Motor neuron (in vitro differentiated cells): ENCODE measurements at regions not wholly inside any gene's neighbourhood (a gene's known extent, or its start where the extent isn't known, plus 50 kb on each side); places are given as distances from the start of the nearest gene placed in this dataset.
A peak's percentile ranks its signal among the peaks of the same experiment; 100 is the strongest.

Experiments used
- ATAC-seq, 8 experiments: fragments of 200-7000 bp; cut with Tn5 transposase; replicated peaks in 6 of 8; 2 replicates each; pipeline ENCODE4 v1.8.0; 2021; ENCODE audit warnings: mild to moderate bottlenecking in 8 of 8, moderate library complexity in 8 of 8
- H3K27ac ChIP-seq, 2 donors: fragments of 250-450 bp; sonication (Bioruptor Pico); 2 replicates each; pipeline ENCODE4 v1.9.0; 2021; ENCODE audit warnings: antibody characterized with exemption in 2 of 2, mild to moderate bottlenecking in 2 of 2, moderate library complexity in 1 of 2
- H3K4me1 ChIP-seq, 2 donors: fragments of 250-450 bp; sonication (Bioruptor Pico); replicated peaks in 1 of 2; 2 replicates each; pipeline ENCODE4 v1.6.1; 2021; ENCODE audit warnings: antibody characterized with exemption in 2 of 2, mild to moderate bottlenecking in 2 of 2, moderate library complexity in 1 of 2
- H3K4me3 ChIP-seq, 5 donors: fragments of 250-450 bp; sonication (Bioruptor Pico); 2 replicates each; pipeline ENCODE4 v1.9.0; 2021; ENCODE audit warnings: antibody characterized with exemption in 5 of 5, mild to moderate bottlenecking in 5 of 5, moderate library complexity in 4 of 5
- WGBS, 10 experiments: fragments of 450-650 bp; shearing (Covaris generic); methylation state at CpG; one replicate each; pipeline ENCODE4 v1.0.0; 2022; 5-methylcytosine and 5-hydroxymethylcytosine counted together
- in situ Hi-C, 9 experiments: fragments of 400-800 bp; cut with MboI; loops; one replicate each; pipeline ENCODE4 v1.15.0; 2021; ENCODE audit warnings: low sequenced_read_pairs in 9 of 9, low pct_unique_long_range_greater_than_20kb in 2 of 9; ENCODE audit not compliant: unreplicated experiment in 9 of 9

GRCh38 chr1:229203030-229203751, 67.7 kb upstream of the RAB4A start:
- ATAC-seq: peak; percentile 66 to 99 (median 95)
- peak overlapping the region in 1 of 2 donors; percentile 42 for H3K27ac ChIP-seq
- 77 to 100% (median 100%) methylated on average over 1 to 5 of the region's 5 CpGs; no CpG with 5 or more reads in 1 of the 10 experiments for WGBS, 10 experiments

GRCh38 chr1:229203991-229204632, 66.8 kb upstream of the RAB4A start:
- H3K4me1 ChIP-seq: peaks cover 27 to 31% of the 10 kb centered on the region in 2 donors
- in situ Hi-C loops: no loop called here
- no peak for ATAC-seq
- H3K4me3 ChIP-seq: no peak overlapping the region
- H3K27ac ChIP-seq: no peak overlapping the region
- WGBS, 10 experiments: 73 to 100% (median 87%) methylated on average over 1 to 11 of the region's 11 CpGs; no CpG with 5 or more reads in 2 of the 10 experiments

More at GRCh38 chr1:229203030-229203751, 67.7 kb upstream of the RAB4A start:
- Histone ChIP-seq H3K4me3 (no peak overlapping the region), H3K4me1 (peaks cover 27 to 31% of the 10 kb centered on the region in 2 donors)
- in situ Hi-C loops: no loop called here

- in situ Hi-C loops: no loop called here
- ATAC-seq: peak in 6 of 8 experiments; percentile 13 to 66 (median 34)
- Histone ChIP-seq H3K4me1 (peaks cover 27 to 31% of the 10 kb centered on the region in 2 donors), H3K4me3 (no peak overlapping the region), H3K27ac (no peak overlapping the region)
- 27 to 87% (median 71%) methylated on average over 3 to 15 of the region's 17 CpGs for WGBS, 10 experiments
Observed at GRCh38 chr1:229204921-229205777, 65.8 kb upstream of the RAB4A start.

- WGBS, 10 experiments: 83 to 100% (median 90%) methylated on average over 2 to 8 of the region's 8 CpGs; no CpG with 5 or more reads in 5 of the 10 experiments
- in situ Hi-C loops: no loop called here
- Histone ChIP-seq H3K4me3 (no peak overlapping the region), H3K4me1 (peaks cover 27 to 31% of the 10 kb centered on the region in 2 donors), H3K27ac (no peak overlapping the region)
- peak in 1 of 8 experiments; percentile 4 for ATAC-seq
Observed at GRCh38 chr1:229205854-229206253, 65.1 kb upstream of the RAB4A start.

- Histone ChIP-seq H3K4me1 (peaks cover 26 to 30% of the 10 kb centered on the region in 2 donors), H3K27ac (no peak overlapping the region), H3K4me3 (no peak overlapping the region)
- ATAC-seq: no peak
- in situ Hi-C loops: no loop called here
- WGBS, 10 experiments: 50 to 92% (median 85%) methylated on average over 1 to 3 of the region's 3 CpGs; no CpG with 5 or more reads in 1 of the 10 experiments
Observed at GRCh38 chr1:229207916-229208315, 63.0 kb upstream of the RAB4A start.

- ATAC-seq: no peak
- H3K4me3 ChIP-seq: no peak overlapping the region
- WGBS, 10 experiments: 30 to 100% (median 68%) methylated on average over 1 to 3 of the region's 3 CpGs
- H3K4me1 ChIP-seq: peaks cover 22 to 25% of the 10 kb centered on the region in 2 donors
- H3K27ac ChIP-seq: no peak overlapping the region
- in situ Hi-C loops: no loop called here
Observed at GRCh38 chr1:229208481-229208880, 62.4 kb upstream of the RAB4A start.

- no peak for ATAC-seq
- in situ Hi-C loops: no loop called here
- Histone ChIP-seq H3K4me1 (peaks cover 19 to 20% of the 10 kb centered on the region in 2 donors), H3K4me3 (no peak overlapping the region), H3K27ac (no peak overlapping the region)
- WGBS, 10 experiments: 50 to 95% (median 82%) methylated on average over 1 to 4 of the region's 4 CpGs; no CpG with 5 or more reads in 3 of the 10 experiments
Observed at GRCh38 chr1:229209386-229209785, 61.5 kb upstream of the RAB4A start.

GRCh38 chr1:229209816-229210215, 61.1 kb upstream of the RAB4A start:
- WGBS, 10 experiments: 88 to 100% (median 100%) methylated on average over 1 to 4 of the region's 4 CpGs; no CpG with 5 or more reads in 1 of the 10 experiments
- Histone ChIP-seq H3K4me3 (no peak overlapping the region), H3K4me1 (peaks cover 15 to 19% of the 10 kb centered on the region in 2 donors), H3K27ac (no peak overlapping the region)
- in situ Hi-C loops: no loop called here
- peak in 3 of 8 experiments; percentile 25 to 38 (median 31) for ATAC-seq

- WGBS, 10 experiments: 90 to 100% (median 100%) methylated on average over 1 to 2 of the region's 2 CpGs; no CpG with 5 or more reads in 4 of the 10 experiments
- Histone ChIP-seq H3K4me1 (peaks cover 6 to 9% of the 10 kb centered on the region in 2 donors), H3K27ac (no peak overlapping the region), H3K4me3 (no peak overlapping the region)
- in situ Hi-C loops: no loop called here
- ATAC-seq: no peak
Observed at GRCh38 chr1:229210844-229211243, 60.1 kb upstream of the RAB4A start.

GRCh38 chr1:229213797-229214196, 57.1 kb upstream of the RAB4A start:
- H3K4me1 ChIP-seq: no peaks in the 10 kb centered on the region
- in situ Hi-C loops: no loop called here
- ATAC-seq: no peak
- H3K4me3 ChIP-seq: no peak overlapping the region
- WGBS, 10 experiments: 33 to 100% (median 99%) methylated on average over 1 to 2 of the region's 2 CpGs
- no peak overlapping the region for H3K27ac ChIP-seq

GRCh38 chr1:229217716-229218115, 53.2 kb upstream of the RAB4A start:
- ATAC-seq: peak in 5 of 8 experiments; percentile 13 to 77 (median 52)

GRCh38 chr1:229218612-229219025, 52.3 kb upstream of the RAB4A start:
- H3K27ac ChIP-seq: no peak overlapping the region
- H3K4me3 ChIP-seq: no peak overlapping the region
- 22 to 100% (median 55%) methylated on average over 1 of the region's 1 CpG for WGBS, 10 experiments
- peaks cover 10 to 12% of the 10 kb centered on the region in 2 donors for H3K4me1 ChIP-seq
- in situ Hi-C loops: no loop called here
- ATAC-seq: no peak

More at GRCh38 chr1:229217716-229218115, 53.2 kb upstream of the RAB4A start:
- Histone ChIP-seq H3K4me3 (no peak overlapping the region), H3K27ac (no peak overlapping the region), H3K4me1 (peaks cover 7 to 10% of the 10 kb centered on the region in 2 donors)
- in situ Hi-C loops: no loop called here
- WGBS, 10 experiments: 0 to 82% (median 70%) methylated on average over 1 to 8 of the region's 8 CpGs; no CpG with 5 or more reads in 4 of the 10 experiments
